CD14-positive monocyte (primary cell): ENCODE measurements at regions not wholly inside any gene's neighbourhood (a gene's known extent, or its start where the extent isn't known, plus 50 kb on each side); places are given as distances from the start of the nearest gene placed in this dataset.
A peak's percentile ranks its signal among the peaks of the same experiment; 100 is the strongest.
"Not testable (repeated sequence)": the region's sequence is repeated elsewhere in the genome, so short reads cannot be mapped to it uniquely, and the experiment has no call there.

Experiments
- DNase-seq, 3 donors: peaks; one replicate each; pipeline ENCODE4 v3.0.0-alpha.2; 2011 to 2022
- H2AFZ ChIP-seq: 2 replicates; pipeline ENCODE4 v1.6.0; 2012; ENCODE audit warnings: mild to moderate bottlenecking, low read depth, low read length, inconsistent platforms; ENCODE audit not compliant: insufficient read depth, poor library complexity, severe bottlenecking
- H3K27ac ChIP-seq, 2 donors: 1 replicate in 1 of 2; 2 replicates in 1 of 2; pipeline ENCODE4 v1.5.1; 2012 to 2013; ENCODE audit warnings: low read length in 2 of 2, control low read depth in 1 of 2, inconsistent platforms in 1 of 2, low read depth in 1 of 2, mild to moderate bottlenecking in 1 of 2
- H3K27me3 ChIP-seq, 2 donors: one replicate each; pipeline versions ENCODE4 v1.6.0 to v1.6.1; 2011 to 2013; ENCODE audit warnings: low read length in 2 of 2; ENCODE audit not compliant: control insufficient read depth in 2 of 2, insufficient read depth in 2 of 2
- H3K36me3 ChIP-seq, 2 donors: replicated peaks in 1 of 2; 1 replicate in 1 of 2; 2 replicates in 1 of 2; pipeline versions ENCODE4 v1.5.1 to v1.6.1; 2012 to 2013; ENCODE audit warnings: low read length in 2 of 2, control low read depth in 1 of 2, inconsistent platforms in 1 of 2, mild to moderate bottlenecking in 1 of 2; ENCODE audit not compliant: insufficient read depth in 2 of 2, control insufficient read depth in 1 of 2
- H3K4me1 ChIP-seq, 2 donors: 1 replicate in 1 of 2; 2 replicates in 1 of 2; pipeline versions ENCODE4 v1.5.1 to v1.6.1; 2012 to 2013; ENCODE audit warnings: low read length in 2 of 2, control low read depth in 1 of 2, inconsistent platforms in 1 of 2, mild to moderate bottlenecking in 1 of 2, moderate library complexity in 1 of 2; ENCODE audit not compliant: insufficient read depth in 2 of 2, control insufficient read depth in 1 of 2
- H3K4me2 ChIP-seq: replicated peaks from 2 replicates; pipeline ENCODE3; 2012; ENCODE audit warnings: low read length, moderate library complexity, mild to moderate bottlenecking; ENCODE audit not compliant: poor library complexity, severe bottlenecking; ENCODE audit errors: extremely low read depth
- H3K4me3 ChIP-seq, 3 experiments: fragments of 200-600 bp in 1 of 3; sonication (generic) in 1 of 3; replicated peaks in 1 of 3; 1 replicate in 2 of 3; 2 replicates in 1 of 3; pipeline ENCODE4 v1.5.1; 2011 to 2013; ENCODE audit warnings: low read length in 3 of 3, mild to moderate bottlenecking in 3 of 3, control low read depth in 2 of 3, low read depth in 2 of 3, inconsistent platforms in 1 of 3, moderate library complexity in 1 of 3
- H3K79me2 ChIP-seq: 2 replicates; pipeline ENCODE4 v1.6.0; 2012; ENCODE audit warnings: mild to moderate bottlenecking, control low read depth, inconsistent platforms, low read length, moderate library complexity; ENCODE audit not compliant: insufficient read depth
- H3K9ac ChIP-seq: 2 replicates; pipeline ENCODE4 v1.6.0; 2017; ENCODE audit warnings: low read length, mild to moderate bottlenecking; ENCODE audit not compliant: insufficient read depth, poor library complexity, severe bottlenecking
- H3K9me3 ChIP-seq, 2 donors: replicated peaks in 1 of 2; 1 replicate in 1 of 2; 2 replicates in 1 of 2; pipeline versions ENCODE4 v1.5.1 to v1.6.1; 2012 to 2013; ENCODE audit warnings: low read length in 2 of 2, control low read depth in 1 of 2; ENCODE audit not compliant: control insufficient read depth in 1 of 2, insufficient read depth in 1 of 2
- H4K20me1 ChIP-seq: 2 replicates; pipeline ENCODE4 v1.6.0; 2012; ENCODE audit warnings: mild to moderate bottlenecking, low read length, control low read depth, moderate library complexity; ENCODE audit not compliant: insufficient read depth
- H3K27ac Mint-ChIP-seq, 7 donors: one replicate each; pipeline ENCODE4 v1.8.0; 2020; ENCODE audit warnings: mild to moderate bottlenecking in 7 of 7, mixed read lengths in 7 of 7, moderate library complexity in 6 of 7, inconsistent platforms in 2 of 7
- H3K27me3 Mint-ChIP-seq, 3 donors: one replicate each; pipeline ENCODE4 v1.8.0; 2021 to 2022; ENCODE audit warnings: low read depth in 3 of 3, mild to moderate bottlenecking in 3 of 3, mixed read lengths in 3 of 3, moderate library complexity in 3 of 3, inconsistent platforms in 1 of 3
- H3K36me3 Mint-ChIP-seq, 2 donors: one replicate each; pipeline ENCODE4 v1.8.0; 2020; ENCODE audit warnings: mixed read lengths in 2 of 2, inconsistent platforms in 1 of 2, mild to moderate bottlenecking in 1 of 2
- H3K4me1 Mint-ChIP-seq: one replicate; pipeline ENCODE4 v1.8.0; 2020; ENCODE audit warnings: mild to moderate bottlenecking, mixed read lengths
- H3K4me3 Mint-ChIP-seq, 2 donors: one replicate each; pipeline ENCODE4 v1.8.0; 2020; ENCODE audit warnings: mild to moderate bottlenecking in 2 of 2, mixed read lengths in 2 of 2, moderate library complexity in 1 of 2
- H3K9me3 Mint-ChIP-seq, 7 donors: one replicate each; pipeline ENCODE4 v1.8.0; 2020 to 2022; ENCODE audit warnings: mixed read lengths in 7 of 7, mild to moderate bottlenecking in 6 of 7, moderate library complexity in 6 of 7, inconsistent platforms in 2 of 7
- CTCF ChIP-seq: fragments of 200-600 bp; IDR thresholded peaks from one replicate; pipeline ENCODE4 v1.8.0; 2022; ENCODE audit warnings: antibody characterized with exemption, mild to moderate bottlenecking
- WGBS: methylation state at CpG from one replicate; pipeline ENCODE4 v1.1.5; 2013; ENCODE audit warnings: missing lambda C conversion rate; ENCODE audit not compliant: insufficient coverage; 5-methylcytosine and 5-hydroxymethylcytosine counted together
- intact Hi-C, 2 donors: fragments of 100-400 bp; cut with micrococcal nuclease; formaldehyde crosslinking; loops; one replicate each; pipeline versions ENCODE4 v1.15.0 to v1.15.1; 2023

- no peak for TF ChIP-seq CTCF
- no peak for DNase-seq
- H3K9me3 ChIP-seq: no peaks in the 10 kb centered on the region
- peaks cover 20 to 24% of the 10 kb centered on the region in 2 donors for H3K4me1 ChIP-seq
- 31% methylated on average over 11 of the region's 33 CpGs for WGBS
- Mint-ChIP-seq H3K36me3 (peaks cover 2% of the 10 kb centered on the region in 2 donors), H3K4me1 (peaks cover 30% of the 10 kb centered on the region), H3K4me3 (peak overlapping the region; percentile 84 to 92), H3K9me3 (peaks cover 0 to 9% (median 0%) of the 10 kb centered on the region in 7 donors), H3K27ac (peak overlapping the region; percentile 83 to 96 (median 94)), H3K27me3 (peaks cover 0 to 1% (median 0%) of the 10 kb centered on the region in 3 donors)
- H3K27me3 ChIP-seq: no peaks in the 10 kb centered on the region
- H4K20me1 ChIP-seq: no peaks in the 10 kb centered on the region
- H2AFZ ChIP-seq: peak overlapping the region; percentile 77
- peak overlapping the region; percentile 60 for H3K9ac ChIP-seq
- peak overlapping the region; percentile 71 to 89 for H3K27ac ChIP-seq
- peak overlapping the region; percentile 67 for H3K4me2 ChIP-seq
- H3K4me3 ChIP-seq: peak overlapping the region; percentile 28 to 73 (median 42)
- H3K36me3 ChIP-seq: no peaks in the 10 kb centered on the region
- peaks cover 4% of the 10 kb centered on the region for H3K79me2 ChIP-seq
- intact Hi-C loops: no loop called here
Measured at GRCh38 chr15:92733934-92734521, 78.5 kb upstream of the FAM174B start.

- DNase-seq, intact Hi-C loops, H3K4me3 Mint-ChIP-seq, H3K9me3 ChIP-seq, H3K79me2 ChIP-seq, H3K4me3 ChIP-seq, H3K4me2 ChIP-seq, H3K4me1 Mint-ChIP-seq, H3K4me1 ChIP-seq, H3K9me3 Mint-ChIP-seq, H2AFZ ChIP-seq, H3K36me3 ChIP-seq, H3K36me3 Mint-ChIP-seq, H4K20me1 ChIP-seq, H3K9ac ChIP-seq, H3K27me3 Mint-ChIP-seq, H3K27ac Mint-ChIP-seq, H3K27me3 ChIP-seq, H3K27ac ChIP-seq: not testable (repeated sequence)
- WGBS: no CpG with 5 or more reads among the region's 4 CpGs
Measured at GRCh38 chr15:92739246-92739645, 83.7 kb upstream of the FAM174B start.
